HG03095 (cell line): ENCODE measurements at regions not wholly inside any gene's neighbourhood (a gene's known extent, or its start where the extent isn't known, plus 50 kb on each side); places are given as distances from the start of the nearest gene placed in this dataset.

Experiments
- ATAC-seq: cut with Tn5 transposase; IDR thresholded peaks from one replicate; pipeline ENCODE4 v1.9.1; 2021; ENCODE audit warnings: moderate library complexity; ENCODE audit not compliant: unreplicated experiment

DNA sequence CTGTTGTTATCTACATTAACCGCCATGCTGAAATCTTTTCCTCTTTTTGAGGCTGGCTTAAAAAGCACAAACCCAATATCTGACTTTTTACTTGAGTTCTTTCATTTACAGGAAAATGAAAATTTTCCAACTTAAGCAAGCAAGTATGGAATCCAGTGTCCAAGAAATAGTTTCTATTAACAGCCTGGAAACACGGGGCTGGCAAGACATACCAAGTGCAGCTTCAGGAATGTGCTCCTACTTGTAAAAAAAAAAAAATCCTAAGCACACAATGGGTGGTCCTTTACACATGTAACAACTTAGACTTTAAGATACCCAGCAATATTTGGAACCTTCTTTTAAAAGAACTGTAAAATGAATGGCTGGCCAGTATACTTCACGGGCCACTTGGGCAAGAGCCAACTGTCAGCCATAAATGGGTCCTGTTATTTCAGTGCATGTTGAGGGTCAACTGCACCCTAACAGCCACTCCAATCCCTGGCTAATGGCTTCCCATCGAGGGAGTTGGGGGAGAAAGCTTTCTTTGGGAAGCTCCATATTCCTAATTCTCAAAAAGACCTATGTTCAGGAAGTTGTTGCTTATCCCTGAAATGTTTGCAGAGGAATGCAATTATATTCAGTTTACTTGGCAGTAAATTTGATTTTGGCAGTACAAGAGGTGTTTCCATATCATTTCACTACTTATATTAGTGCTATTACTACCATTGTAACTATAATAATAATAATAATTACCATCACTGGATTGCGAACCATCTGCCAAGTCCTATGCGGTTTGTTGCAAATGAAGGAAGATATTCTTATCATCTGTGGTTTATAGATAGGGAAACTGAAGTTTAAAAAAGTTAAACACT, 236.4 kb upstream of the TMEM72 start:
- ATAC-seq, result no peak

DNA sequence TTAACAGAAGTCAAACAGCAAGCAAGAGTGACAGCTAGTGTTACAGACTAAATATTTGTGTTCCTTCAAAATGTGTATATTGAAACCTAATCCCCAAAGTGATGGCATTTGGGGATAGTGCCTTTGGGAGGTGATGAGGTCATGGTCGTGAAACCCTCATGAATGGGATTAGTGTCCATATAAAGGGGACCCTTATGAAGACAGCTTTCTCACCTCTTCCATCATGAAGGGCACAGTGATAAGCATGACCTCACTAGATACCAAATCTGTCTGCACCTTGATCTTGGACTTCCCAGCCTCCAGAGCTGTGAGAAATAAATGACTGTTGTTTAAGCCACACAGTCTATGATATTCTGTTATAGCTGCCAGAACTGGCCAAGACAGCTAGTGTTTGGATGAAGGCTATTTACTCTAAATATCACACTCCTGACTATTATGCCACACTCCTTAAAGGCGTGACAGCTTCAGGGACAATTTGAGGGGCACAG, 235.7 kb upstream of the TMEM72 start:
- ATAC-seq, result no peak

DNA sequence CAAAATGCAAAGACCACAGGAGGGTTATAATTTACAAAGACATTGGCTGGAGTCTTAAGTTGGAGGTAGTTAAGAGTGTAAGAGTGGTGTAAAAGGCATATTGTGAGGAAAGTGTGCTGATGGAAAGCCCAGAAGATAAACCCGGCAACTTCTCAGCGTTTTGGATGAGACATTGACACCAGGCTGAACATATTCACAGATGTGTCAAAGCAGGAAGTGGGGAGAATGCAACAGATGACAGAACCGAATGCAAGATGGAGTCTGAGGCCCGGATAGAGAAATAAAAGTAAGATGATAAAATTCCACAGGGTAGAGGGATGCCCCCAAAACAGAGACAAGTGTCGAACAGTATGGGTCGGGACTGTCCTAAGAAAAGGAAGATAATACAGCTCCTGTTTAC, 230.4 kb upstream of the TMEM72 start:
- no peak for ATAC-seq

DNA sequence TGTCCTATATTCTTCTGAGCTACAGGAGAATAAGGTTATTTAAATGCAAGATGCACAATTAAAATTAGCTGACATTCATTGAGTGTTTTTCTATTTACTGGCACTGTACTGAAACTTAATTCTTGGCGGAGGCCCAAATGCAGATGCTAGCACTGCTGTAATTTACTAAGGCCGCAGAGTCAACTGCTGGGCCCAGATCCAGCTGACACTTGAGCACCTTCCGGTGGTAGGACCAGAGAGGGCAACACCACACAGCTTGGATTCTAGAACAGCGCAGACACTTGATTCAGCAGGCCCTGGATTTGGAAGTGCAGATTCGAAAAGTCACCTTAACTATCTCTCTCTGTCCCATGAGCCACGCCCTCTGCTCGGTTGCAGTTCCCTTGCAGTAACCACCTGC, 228.6 kb upstream of the TMEM72 start:
- no peak for ATAC-seq

DNA sequence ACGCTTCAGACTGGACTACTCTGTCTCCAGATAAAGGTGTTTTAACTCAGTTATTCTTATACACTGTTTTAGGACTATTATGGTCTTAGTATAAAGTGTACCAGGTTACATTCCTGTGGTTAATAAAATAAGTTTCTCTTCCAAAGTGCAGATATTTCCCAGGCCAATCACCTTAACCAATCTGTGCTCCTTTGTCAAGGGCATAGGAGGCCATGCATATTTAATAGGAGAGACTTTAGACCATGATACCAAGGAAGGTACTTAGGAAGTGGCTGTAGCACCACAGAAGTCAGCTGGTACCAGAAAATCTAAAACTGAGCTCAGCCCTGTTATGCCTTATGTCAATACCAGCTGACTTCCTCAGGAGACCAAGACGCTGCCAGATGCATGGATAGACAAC, 226.5 kb upstream of the TMEM72 start:
- no peak for ATAC-seq

DNA sequence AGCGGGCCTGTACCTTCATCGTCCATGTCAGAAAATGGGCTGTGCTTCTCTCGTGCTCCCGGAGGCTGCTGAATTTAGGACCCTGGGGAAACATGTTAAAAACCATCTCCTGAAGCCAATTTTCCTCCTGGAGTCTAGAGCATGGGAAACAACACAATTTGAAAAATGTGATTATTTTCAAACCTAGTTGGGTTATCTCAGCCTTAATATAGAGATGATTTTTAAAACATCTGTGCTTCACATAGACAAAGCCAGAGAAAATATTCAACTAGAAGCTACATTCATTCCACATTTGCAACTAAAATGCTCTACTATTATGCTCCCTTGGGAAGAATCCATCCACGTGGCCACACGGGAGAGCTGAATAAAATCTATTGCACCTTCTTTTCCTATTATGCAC, 225.9 kb upstream of the TMEM72 start:
- no peak for ATAC-seq

DNA sequence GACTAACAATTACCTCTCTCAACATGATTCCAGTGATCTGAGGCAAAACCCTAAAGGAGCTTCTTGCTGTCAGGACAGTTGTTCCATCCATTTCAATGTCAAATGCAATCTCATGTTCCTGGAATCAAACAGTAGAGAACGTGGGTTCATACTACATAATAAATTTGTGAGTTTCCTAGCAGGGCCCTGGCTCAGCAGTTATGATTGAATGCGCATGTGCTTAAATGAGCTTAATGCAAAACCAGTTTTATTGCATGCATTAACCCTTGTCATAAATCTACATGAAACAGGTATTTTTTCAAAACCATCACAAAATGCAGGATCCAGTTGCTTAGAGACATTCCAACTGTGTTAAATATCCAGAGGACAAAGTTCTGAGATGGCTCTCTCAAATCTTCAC, 225.4 kb upstream of the TMEM72 start:
- no peak for ATAC-seq

DNA sequence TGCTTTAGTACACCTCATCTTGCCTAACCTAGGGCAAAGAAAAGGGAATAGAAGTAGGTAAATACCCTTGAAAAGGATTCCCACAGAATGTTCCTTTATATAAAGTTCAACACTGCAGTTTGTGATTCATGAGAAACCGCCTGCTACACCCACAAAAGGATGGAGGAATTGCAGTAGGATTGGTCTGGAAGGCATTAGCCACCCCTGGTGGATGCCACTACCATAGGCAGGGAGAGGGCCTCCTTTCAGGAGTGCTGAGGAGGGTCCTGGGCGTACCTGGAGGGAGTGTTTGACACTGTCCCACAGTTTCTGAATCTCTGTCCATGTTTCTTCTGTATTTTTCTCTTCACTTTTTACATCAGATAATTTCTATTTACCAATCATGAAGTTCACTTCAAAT, 221.8 kb upstream of the TMEM72 start:
- ATAC-seq, result no peak

DNA sequence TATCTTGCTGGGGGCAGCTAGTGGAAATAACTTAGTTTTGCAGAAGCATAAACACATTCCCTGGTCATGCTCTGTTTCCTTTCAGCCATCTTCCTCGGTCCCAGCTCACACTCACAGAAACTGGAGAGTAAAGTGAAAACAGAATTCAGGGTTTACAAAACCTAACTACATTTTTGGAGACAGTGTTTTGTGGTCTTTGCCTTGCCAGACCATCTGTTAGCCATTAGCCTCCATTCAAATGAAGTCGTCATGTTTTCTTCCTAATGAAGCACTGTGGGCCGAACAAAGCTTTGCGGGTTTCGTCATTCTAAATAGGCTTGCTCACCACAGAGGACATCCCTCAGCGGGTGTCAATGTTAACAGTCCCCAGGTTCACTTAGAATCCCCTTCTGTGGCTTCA, 214.6 kb upstream of the TMEM72 start:
- no peak for ATAC-seq

DNA sequence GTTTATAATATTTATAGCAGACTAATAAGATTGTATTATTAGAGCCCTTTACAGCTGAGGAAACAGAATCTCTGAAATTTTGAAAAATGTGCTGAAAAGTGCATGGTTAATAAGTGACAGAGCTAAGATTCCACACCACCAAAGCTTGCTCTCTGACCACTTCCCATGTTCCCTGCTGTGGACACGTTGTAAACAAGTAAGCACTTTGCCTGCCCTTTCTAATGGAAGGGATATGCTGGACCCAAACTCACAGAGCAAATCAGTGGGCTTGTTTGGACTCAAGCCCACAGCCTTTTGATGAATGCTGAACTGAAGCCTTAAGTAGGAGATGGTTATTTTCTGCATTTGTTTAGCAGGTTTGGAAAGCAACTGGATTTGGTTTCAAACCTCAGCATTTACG, 214.0 kb upstream of the TMEM72 start:
- ATAC-seq, result no peak

DNA sequence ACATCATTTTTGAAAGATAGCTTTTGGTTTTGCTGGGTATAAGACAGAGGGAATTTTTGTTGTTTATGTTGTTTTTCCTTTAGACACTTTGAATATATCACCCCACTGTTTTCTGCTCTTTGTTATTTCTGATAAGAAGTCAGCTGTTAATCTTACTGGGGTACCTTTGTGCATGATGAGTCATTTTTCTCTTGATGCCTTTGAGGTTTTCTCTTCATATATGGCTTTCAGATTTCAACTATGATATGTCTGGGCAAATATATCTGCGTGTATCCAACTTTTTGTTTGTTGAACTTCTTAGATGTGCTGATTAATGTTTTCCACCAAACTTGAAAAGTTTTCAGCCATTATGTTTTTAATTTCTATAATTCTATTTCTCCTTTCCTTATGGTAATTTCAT, 208.6 kb upstream of the TMEM72 start:
- no peak for ATAC-seq

DNA sequence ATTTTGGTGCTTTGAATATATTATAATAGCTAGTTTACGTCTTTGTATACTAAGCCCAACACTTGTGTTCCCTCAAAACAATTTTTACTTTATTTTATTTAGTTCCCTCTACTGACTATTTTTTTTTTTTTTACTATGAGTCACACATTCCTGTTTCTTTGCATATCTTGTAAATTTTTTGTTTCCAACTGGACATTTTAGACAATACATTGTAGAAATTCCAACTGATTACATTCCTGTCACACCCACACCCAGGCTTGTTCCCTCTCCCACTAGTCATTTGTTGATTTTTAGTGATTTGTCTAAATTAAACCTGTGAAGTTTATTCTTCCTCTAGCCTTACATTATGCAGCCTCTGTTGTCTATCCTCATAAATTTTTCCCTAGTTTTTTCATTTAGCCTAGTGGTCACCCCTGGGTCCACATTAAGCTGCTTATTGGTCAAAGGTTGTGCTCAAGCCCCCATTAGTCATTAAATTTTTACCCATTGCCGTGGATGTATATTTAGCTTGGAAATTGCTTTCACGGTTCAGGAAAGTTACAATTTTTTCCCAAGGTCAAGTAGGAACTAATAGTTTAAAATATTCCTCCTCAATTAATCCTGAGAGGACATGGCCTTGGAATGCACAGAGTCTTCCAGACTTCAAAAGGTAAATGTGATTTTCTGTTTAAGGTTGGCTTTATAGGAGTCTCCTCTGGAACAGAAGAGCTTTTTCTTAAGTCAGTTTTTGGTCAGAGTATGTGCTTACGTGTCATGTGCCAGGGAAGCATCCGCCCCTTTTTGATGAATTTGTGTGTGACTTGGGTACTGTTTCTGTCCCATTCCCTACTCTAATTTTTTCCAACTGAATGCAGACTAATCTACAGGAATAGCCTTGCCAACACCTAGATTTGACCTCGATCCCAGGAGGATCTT, 207.6 kb upstream of the TMEM72 start:
- no peak for ATAC-seq

DNA sequence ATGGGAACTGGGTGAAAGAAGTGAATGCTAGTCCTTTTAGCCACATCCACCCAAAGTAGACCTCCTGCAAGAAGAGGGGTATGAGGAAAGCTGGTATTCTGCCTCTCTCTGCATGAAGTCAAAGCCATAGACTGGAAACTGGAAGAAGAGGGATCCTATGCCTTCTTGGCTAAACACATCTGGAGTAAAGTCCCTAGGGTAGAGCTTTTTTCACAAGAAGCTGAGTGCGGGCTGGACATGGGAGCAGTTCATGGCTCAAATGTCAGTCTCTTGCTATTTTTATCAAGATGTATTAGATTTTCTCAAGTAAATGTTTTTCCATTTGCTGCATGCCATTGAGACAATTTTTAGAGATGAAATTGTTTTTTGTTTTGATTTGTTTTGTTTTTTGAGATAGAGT, 206.5 kb upstream of the TMEM72 start:
- ATAC-seq, result no peak

DNA sequence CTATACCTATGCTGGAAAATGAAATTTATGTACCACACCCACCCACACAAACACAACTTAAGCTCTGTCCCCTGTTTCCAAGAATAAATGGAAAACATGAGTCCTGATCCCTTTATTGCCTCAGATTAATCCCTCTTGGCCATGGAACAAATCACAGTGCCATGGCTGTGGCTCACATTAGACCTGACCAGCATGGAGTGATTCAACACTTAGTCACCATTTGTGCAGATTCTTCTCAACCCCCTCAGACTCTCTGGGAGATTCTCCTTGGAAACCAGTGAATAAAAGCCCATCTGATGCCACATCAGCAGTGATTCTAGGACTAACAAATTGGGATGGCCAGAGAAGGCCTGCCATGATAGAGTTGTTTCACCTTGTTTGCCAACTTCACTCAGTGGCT, 204.4 kb upstream of the TMEM72 start:
- ATAC-seq, result no peak

DNA sequence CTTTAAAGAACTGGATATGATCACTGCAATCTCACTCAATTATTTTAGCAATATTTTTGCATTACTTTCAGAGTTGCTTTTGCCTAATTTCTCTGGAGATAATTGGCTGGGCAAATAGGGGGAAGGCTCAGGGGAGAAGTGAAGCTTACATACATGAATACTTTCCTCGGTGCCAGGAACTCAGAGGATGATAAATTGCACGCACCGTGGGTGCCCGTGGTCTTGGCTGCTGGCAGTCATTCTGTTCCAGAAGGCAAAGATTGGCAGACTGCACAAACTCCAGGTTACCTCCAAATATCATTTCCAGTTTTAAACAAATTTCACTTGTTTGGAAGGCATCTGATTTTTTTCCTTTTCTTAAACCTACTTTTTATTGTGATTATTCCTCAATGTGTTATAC, 197.8 kb upstream of the TMEM72 start:
- ATAC-seq, result no peak

DNA sequence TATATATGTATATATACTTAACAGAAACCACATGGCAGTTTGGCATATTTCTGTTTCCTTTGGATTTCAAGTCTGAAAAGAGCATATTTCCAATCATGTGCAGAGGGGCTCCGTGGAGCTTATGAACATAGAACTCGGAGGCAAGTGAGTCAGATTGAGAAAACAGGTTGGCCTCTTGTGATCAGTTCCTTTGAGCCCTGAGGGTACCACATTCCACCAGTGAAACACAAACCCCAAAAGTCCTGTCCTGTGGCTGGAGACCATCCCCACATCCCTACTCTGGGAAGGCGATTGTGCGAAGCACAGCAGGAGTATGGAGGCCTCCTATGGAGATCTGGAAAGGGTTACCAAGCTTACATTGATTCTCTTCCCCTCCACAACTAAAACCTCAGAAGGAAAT, 196.7 kb upstream of the TMEM72 start:
- no peak for ATAC-seq

DNA sequence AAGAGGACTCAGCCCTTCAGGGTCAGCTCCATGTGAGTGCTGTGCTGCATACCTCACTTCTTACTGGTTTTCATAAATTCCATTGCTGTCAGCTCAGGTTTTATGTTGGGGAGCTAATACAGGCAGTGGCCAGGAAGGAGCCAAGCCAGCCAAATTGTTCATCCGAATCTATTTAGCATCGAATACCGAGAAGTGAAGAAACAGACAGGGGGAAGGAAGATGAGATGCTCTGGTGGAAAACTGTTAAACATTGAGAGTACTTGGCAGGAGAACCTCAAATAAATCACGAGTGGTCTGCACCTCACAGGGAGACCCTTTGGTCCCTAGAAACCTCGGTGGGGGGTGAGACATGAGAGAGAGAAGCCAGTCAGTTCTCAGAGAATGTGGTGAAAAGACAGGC, 196.0 kb upstream of the TMEM72 start:
- no peak for ATAC-seq

DNA sequence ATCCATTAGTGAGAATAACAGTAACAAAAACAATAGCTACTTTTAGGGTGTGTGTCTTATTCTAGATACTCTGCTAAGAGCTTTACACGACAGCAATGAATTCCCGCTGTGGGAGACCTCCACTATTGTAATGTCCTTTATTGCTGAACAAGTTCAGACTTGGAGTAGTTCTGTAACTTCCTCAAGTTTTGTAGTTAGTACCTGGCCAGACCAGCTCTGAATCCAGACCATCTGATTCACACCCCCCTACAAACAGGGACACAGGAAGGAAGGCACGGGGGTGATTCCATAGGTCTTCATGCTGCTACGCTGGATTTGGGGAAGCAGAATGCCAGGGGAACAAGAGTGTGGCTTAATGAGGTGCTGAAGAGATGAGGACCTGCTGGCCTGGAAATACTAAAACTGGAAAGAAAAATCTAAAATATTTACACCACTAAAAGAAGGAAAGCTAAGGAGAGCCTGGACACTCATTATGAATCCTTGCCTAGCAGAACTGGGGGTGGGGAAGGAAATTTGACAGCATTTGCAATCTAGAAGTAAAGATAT, 194.6 kb upstream of the TMEM72 start:
- ATAC-seq, result no peak

DNA sequence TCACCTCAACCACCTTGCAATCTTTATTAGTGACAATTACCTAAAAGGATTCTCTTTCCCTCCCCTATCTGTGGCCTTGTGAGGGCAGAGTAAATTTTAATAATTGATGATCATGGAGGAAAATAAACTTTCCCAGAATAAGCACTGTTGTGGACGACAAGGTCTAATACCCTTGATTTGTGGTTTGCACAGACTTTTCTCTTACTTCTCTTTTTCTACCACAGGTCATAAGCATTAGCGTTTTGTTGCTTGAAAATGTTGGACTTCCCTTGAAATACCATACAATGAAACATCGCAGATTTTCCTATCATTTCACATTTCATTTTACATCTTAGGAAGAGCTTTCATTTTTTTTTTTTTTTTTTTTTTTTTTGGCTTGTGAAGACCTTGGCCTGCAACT, 188.1 kb upstream of the TMEM72 start:
- no peak for ATAC-seq

DNA sequence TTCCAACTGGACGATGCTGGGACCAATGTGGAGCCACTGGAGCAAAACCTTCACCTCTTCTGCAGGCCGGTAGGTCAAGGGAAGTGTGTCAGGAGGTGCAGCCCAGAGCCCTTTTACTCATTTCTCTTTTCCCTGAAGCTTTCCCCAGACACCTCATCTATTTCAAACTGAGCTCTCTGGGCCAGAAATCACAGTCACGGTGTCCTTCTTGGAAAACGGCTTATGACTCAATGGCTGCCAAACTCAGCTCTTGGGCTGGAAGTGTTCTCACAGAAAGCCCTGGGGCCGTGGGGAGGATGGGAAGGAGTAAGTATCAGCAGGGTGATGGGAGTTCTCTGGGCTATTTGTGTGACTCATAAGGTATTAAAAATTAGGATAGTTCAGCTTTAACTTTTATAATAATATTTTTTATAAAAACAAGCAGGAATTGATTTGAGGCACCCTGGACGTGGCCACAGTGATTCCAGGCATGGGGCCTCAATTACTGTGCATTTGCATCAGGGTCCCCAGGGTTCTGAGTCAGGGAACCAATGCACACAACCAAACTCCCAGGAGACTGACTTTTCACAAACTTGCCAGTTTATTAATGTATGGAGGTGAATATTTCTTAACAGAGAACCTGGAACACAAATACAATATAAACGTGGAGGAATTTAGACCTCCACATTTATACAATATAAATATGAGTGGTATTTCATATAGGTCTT, 187.4 kb upstream of the TMEM72 start:
- no peak for ATAC-seq
